Lower leg skin (tissue), 3 donors: ENCODE measurements at regions not wholly inside any gene's neighbourhood (a gene's known extent, or its start where the extent isn't known, plus 50 kb on each side); places are given as distances from the start of the nearest gene placed in this dataset.

Experiments
- CTCF ChIP-seq, 3 donors: fragments of 450-650 bp; IDR thresholded peaks; one replicate each; pipeline ENCODE4 v1.5.1; 2016; ENCODE audit warnings: antibody characterized with exemption in 3 of 3, mild to moderate bottlenecking in 3 of 3, moderate library complexity in 2 of 3
- POLR2A ChIP-seq, 2 donors: fragments of 450-650 bp; IDR thresholded peaks; one replicate each; pipeline ENCODE4 v1.6.1; 2016 to 2017; ENCODE audit warnings: antibody characterized with exemption in 2 of 2, mild to moderate bottlenecking in 1 of 2, moderate library complexity in 1 of 2

- TF ChIP-seq CTCF (IDR thresholded peaks at IDR 0.05), result no peak
- no peak for TF ChIP-seq POLR2A (IDR thresholded peaks at IDR 0.05)
Observed at GRCh38 chr3:73832426-73832825, 207.7 kb upstream of the PDZRN3 start.
